AG09309 (cell line): ENCODE measurements at regions not wholly inside any gene's neighbourhood (a gene's known extent, or its start where the extent isn't known, plus 50 kb on each side); places are given as distances from the start of the nearest gene placed in this dataset.
A peak's percentile ranks its signal among the peaks of the same experiment; 100 is the strongest.

ENCODE experiments used
- DNase-seq: peaks from one replicate; pipeline ENCODE4 v3.0.0-alpha.2; 2010; ENCODE audit warnings: low read depth
- H3K4me3 ChIP-seq: 2 replicates; pipeline ENCODE4 v1.5.1; 2011; ENCODE audit warnings: mild to moderate bottlenecking, low read depth, low read length, moderate library complexity; ENCODE audit not compliant: control insufficient read depth
- CTCF ChIP-seq: IDR thresholded peaks from 2 replicates; pipeline ENCODE4 v1.5.1; 2011; ENCODE audit warnings: mild to moderate bottlenecking, low read depth, low read length, inconsistent platforms; ENCODE audit not compliant: insufficient read depth, control insufficient read depth; ENCODE audit errors: missing control alignments

GRCh38 chr1:56265216-56265615 is 314.1 kb downstream of the PLPP3 start:
- no peak for DNase-seq
- TF ChIP-seq CTCF, result no peak
- H3K4me3 ChIP-seq, result no peak overlapping the region

- no peak for DNase-seq
- H3K4me3 ChIP-seq, result no peak overlapping the region
- no peak for TF ChIP-seq CTCF
Measured at GRCh38 chr1:56263908-56264307, 315.5 kb downstream of the PLPP3 start.

DNA sequence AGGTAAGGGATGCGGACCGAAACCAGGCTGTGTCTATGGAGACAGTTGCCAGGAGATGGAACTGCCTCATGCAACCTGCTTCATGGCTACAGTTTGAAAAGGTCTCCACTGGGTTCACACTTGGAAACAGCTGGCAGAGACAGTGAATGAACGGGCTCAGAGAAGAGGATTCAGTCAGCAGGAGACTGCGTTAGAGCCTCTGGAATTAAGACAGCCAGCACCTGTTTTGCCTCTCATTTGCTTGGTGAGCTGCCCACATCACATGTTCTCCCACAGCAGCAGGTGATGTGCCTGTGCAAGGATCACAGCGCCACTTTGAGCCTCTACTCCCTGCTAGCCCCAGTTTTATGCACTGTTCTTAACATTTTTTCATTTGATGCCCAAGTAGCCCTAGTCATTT is 321.0 kb downstream of the PLPP3 start:
- no peak for TF ChIP-seq CTCF
- no peak for DNase-seq
- H3K4me3 ChIP-seq, result no peak overlapping the region

GRCh38 chr1:56257726-56258125 is 321.6 kb downstream of the PLPP3 start:
- H3K4me3 ChIP-seq, result no peak overlapping the region
- DNase-seq, result no peak
- no peak for TF ChIP-seq CTCF

- no peak for TF ChIP-seq CTCF
- DNase-seq, result no peak
- H3K4me3 ChIP-seq, result no peak overlapping the region
Measured at GRCh38 chr1:56256153-56257000, 323.0 kb downstream of the PLPP3 start.

DNA sequence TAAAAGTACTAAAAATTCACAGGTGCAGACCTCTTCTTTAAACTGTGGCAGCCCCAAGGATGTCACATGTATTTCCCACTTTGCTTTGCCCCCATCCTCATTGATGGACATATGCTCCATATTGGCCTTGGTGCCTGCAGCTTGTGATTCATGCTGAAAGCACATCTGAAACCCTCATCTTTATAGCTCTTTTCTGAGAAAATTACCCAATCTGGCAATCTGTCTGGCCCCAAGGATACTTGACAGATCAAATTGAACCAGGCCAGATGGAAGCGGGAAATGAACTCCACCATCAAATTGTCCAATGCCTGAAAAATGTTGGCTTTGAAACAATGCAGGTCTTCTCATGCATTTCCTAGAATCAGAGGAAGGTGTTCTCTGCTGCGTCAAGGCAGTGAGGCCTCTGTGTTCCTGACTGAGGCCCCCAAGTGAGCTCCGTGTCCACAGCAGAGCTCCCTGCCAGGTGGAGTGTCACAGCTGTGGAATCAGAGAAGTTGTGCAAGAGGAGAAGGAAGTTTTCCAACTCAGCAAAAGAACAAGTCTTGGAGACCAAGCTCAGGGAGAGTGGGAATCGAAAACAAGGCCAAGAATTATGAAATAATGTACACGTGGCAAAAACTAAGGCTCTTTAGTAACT is 323.7 kb downstream of the PLPP3 start:
- TF ChIP-seq CTCF, result no peak
- no peak overlapping the region for H3K4me3 ChIP-seq
- peak; percentile 91 for DNase-seq
